GM21360 (cell line): ENCODE measurements at regions not wholly inside any gene's neighbourhood (a gene's known extent, or its start where the extent isn't known, plus 50 kb on each side); places are given as distances from the start of the nearest gene placed in this dataset.
"Not testable (repeated sequence)": the region's sequence is repeated elsewhere in the genome, so short reads cannot be mapped to it uniquely, and the experiment has no call there.

Source experiments
- ATAC-seq: cut with Tn5 transposase; IDR thresholded peaks from one replicate; pipeline ENCODE4 v1.9.1; 2021; ENCODE audit warnings: mild to moderate bottlenecking, moderate library complexity; ENCODE audit not compliant: unreplicated experiment

DNA sequence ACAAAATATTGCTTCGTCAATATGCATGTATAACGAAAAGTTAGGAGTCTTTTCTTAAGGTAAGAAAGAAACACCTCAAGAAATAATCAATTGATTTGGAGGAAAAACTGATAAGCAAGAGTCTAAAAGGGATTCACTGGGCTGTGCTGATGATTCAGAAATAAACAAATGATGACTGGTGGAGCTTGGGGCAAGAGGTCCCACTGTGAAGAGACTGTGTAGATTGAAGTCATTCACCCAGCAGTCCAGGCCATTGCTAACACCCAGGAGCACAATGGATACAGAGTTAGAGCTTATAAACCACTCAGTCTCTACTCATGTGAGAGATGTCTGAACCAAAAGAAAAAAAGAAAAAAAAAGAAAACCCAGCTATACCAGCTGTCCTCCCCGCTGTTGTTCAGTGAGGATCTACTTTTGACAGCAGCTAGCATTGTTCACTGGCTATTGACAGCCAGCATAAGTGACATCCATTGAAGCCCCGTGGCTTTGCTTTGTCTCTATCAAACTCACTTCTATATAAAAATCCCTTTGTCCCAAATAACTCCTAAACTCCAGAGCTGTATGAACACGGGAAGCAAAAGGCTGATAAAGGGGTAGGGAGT, 255.5 kb downstream of the KCTD12 start:
- no peak for ATAC-seq

DNA sequence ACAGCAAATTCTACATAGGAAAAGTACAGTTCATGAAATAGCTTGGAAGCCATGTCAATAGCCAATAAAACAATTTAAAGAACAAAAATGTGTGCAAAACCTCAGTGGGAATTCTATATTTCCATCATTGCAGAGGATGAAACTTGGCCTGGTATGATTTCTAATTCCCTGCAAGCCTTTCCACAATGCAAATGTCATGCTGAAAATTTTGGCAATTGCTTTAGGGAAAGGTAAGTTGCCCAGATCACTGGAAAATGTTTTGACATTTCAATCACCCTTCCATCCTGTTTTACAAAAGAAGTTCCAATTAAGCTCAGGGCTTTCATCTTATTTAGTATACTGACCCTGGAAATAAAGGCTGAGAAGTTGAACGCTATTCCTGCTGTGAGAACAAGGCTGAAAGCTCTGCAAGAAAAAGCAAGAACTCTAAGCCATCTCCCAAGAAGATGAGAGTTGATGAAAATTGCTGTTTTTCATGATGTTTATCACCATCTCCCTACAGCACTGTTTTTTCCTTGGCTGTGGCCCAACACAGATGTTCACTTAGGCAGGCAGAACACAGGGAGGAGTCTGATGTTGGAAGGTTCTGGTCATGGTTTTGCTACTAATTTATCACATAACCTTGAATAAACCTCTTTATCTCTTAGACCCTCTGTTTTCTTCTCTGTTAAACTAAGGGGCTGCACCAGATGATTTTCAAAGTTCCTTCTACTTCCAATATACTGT, 263.7 kb downstream of the KCTD12 start:
- no peak for ATAC-seq

DNA sequence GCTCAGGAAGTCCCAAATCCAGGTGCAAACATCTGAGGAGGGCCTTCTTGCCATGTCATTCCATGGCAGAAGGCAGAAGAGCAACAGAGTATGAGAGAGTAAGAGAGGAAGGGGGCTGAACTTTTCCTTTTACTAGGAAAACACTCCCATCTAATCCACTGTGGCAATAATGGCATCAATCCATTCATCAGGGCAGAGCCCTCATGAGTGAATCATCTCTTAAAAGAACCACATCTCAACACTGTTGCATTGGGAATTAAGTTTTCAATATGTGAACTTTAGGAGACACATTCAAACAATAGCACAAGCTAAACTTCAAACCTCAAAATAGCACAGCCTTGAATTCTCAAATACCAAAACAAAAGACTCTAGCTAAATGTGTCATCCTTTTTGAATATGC, 264.5 kb downstream of the KCTD12 start:
- no peak for ATAC-seq

DNA sequence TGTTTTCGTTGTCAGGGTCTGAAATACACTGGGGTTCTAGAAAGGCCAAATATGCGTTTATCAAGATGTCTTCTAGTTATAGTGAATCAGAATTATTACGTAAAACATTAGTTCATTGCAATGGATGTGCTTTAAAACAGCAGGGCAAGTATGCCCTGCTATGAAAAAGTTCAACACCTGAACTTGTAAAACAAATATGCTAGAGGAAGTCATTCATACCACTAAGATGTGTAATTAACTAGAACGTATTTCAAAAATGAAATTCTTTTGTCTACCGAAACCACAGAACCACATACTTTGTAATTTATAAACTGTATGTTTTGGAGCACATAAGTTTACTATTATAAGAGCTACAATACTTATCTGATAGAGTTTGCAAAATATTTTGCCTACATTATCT, 266.2 kb downstream of the KCTD12 start:
- ATAC-seq = no peak

DNA sequence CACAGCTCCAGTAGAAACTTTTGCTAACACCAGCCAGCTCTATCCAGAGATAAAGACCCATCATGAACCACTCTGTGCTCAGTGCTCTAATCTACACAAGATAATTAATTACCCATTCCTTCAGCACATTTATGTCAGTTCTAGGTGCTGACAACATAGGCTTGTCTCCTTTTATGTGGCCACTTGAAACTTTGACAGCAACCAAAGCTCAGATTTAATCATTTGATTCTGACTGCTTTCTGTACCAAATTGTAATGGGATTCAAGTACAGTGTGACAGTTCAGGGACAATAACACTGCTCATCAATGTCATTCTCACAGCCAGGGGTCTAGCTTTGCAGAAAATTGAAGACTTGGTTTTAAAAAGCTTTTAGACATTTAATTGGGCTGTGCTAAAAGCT, 266.6 kb downstream of the KCTD12 start:
- no peak for ATAC-seq

DNA sequence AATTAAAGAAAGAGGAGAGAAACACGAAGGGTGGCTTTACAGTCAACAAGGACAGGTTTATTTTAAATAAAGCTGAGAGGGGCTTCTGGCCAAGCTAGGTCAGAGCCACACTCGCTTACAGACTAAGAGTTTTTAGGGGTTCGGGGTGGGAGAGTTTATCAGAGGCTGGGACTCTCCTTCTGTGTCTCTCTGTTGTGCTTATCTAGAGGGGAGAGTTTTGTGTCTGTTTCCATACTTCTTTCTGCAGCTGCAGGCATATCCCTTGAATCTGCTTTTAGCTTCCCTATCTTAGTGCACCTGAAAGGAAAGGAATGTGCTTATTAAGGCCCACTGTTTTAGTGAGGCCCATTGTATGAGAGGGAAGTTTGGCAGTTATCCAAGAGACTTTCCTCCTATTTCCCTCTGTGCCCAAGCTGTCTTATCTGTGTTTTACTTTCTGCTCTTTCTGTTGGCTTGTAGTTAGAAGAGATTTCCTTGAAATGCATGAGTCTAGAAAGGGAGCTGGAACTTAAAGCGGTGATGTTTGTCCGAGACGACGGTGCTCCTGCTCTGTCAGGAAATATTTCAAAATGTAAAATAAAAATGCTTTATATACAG, 275.3 kb downstream of the KCTD12 start:
- no peak for ATAC-seq

DNA sequence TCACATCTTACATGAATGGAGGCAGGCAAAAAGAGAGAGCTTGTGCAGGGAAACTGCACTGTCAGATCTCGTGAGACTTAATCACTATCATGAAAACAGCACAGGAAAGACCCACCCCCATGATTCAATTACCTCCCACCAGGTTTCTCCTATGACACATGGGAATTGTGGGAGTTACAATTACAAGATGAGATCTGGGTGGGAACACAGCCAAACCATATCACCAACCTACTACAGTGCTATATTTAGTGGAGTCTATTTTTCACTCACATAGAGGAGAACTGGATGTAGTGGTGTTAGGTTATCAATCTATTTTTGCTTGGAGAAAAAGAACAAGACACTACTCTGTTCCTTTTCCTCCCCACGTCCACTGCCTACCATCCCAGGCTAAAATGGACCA, 276.6 kb downstream of the KCTD12 start:
- no peak for ATAC-seq

DNA sequence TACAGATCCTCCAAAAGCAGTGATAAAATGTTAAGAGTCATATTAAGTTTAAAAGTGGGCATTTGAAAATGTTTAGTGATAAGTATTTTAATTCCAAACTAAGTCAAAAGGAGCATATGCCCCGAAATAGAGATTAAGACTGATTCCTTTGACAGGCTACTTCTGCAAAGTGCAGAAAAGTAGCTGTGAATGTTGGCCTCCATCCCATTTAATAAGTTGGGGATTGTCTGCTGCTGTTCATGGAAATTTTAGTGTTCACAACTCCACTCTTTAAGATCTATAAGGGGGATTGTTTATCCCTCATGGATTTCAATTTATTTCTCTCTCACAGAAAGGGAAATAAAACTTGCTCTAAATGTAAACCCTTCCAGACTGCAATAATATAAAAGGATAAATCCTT, 278.3 kb downstream of the KCTD12 start:
- ATAC-seq = no peak

DNA sequence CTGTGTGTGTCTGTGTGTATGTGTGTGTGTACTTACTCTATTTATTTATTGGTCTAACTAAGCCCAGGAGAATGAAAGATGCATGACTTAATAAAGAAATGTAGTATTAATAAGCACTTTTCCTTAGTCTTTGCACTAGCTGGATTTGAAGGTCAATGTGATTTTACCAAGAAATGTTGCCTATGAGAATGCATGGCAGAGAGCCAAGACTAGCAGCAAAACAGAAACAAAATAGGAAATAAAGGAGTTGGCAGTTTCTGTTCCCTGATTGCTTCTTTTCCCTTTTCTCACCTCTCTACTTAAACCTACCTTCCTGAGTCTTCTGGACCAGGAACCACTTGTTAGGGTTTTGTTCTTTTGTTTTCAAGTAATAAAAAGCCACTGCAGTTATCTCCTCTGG, 286.1 kb downstream of the KCTD12 start:
- ATAC-seq = no peak

DNA sequence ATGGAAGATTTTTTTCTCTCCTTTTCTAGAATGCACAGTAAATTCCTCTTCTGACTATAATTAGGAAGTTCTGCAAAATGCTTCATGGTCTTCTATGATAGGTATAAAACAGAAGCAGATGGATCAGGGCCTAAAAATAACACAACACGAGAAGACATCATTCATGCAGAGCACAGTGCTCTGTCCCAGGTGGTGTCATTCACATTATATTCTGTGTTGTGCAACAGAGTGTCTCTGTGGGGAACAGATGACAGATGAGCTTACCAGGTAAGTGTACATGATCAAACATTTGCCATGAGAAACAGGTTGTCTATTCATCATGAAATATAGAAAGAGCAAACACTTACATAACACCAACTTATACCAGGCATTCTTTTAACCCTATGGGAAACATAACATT, 288.3 kb downstream of the KCTD12 start:
- ATAC-seq = no peak

DNA sequence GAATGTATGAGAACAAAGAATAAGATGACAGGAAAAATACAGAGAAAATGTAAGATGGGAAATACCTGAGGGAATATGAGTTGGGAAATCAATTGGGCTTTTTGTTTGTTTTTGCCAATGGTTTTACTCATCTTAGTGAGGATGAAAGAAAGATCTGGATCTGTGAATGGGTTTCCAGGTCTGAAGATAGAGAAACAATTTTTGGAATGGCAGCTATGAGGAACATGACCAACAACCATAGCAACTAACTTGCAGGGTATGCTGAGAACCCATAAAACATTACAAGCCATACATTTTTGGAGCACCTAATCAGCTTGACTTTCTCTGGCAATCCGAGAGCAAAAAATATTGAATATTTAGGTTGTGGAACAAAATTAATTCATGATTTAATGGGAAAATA, 290.0 kb downstream of the KCTD12 start:
- no peak for ATAC-seq

DNA sequence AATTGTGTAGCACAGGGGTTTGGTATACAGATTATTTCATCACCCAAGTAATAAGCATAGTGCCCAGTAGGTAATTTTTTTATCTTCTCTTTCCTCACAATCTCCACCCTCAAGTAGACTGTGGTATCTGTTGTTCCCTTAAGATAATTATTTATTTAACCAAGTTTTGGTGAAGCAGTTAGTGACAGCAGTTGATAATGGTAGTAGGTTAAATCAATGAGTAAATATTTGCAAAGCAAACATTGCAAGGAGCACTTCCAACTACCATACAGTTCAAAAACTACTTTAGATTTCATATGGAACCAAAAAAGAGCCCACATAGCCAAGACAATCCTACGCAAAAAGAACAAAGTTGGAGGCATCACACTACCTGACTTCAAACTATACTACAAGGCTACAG, 291.8 kb downstream of the KCTD12 start:
- ATAC-seq = no peak

DNA sequence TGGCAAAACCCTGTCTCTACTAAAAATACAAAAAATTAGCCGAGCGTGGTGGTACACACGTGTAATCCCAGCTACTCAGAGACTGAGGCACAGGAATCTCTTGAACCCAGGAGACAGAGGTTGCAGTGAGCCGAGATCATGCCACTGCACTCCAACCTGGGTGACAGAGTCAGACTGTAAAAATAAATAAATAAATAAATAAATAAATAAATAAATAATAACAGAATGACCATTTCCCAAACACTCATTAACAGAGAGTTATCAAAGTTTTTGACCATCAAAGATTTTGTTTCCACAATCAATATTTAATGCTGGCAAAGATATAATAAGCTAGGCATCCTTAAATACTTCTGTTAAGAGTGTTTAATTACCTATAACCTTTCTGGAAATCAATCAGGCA, 299.4 kb downstream of the KCTD12 start:
- no peak for ATAC-seq

DNA sequence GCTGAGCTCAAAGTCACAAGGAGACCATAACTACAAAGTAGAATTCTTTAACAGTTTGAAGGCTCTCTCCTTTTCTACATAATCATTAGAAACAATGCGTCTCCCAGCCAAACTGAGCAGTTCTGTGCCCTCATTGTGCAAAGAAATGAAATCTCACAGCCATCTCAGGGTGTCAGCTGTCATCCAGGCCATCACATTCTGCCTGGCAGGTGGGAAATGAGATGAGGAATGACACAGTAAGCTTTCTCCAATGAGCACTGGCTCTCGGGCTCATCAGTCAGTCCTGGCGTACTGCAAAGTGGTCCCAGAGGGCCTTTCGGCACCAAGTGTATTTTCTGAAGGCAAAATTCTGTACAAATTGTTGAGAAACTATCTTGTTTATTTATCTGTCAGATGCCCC, 306.5 kb downstream of the KCTD12 start:
- no peak for ATAC-seq

DNA sequence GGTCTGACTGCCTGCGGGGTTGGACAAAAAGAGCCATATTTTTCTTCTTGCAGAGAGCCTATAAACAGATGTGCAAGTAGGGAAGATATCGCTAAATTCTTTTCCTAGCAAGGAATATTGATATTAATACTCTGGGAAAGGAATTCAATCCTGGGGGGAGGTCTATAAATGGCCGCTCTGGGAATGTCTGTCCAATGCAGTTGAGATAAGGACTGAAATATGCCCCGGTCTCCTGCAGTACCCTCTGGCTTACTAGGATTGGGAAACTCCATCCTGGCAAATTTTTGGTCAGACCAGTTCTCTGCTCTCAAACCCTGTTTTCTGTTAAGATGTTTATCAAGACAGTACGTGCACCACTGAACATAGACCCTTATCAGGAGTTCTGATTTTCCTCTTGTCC, 310.6 kb downstream of the KCTD12 start:
- not testable (repeated sequence) for ATAC-seq

DNA sequence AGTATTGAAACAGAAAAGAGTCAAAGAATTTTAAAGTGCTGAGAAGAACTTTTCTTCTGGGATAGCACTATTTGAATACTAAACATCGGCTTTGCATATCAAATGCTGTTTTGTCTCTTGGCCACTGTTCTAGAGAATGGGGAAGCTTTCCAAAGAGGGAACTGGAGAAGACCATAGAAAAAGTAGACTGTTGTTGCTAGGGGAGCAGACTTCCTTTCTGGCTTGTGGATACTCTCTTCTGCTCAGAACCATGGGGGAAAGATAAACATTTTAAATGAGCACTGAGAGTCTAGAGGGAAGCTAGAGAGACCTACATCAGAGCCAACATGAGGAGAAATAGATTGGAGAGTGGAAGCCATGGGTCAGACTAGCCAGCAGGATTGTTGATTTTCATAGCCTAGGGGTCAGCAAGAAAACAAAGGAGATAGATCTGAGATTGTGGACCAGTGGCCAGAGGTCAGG, 315.7 kb downstream of the KCTD12 start:
- no peak for ATAC-seq

DNA sequence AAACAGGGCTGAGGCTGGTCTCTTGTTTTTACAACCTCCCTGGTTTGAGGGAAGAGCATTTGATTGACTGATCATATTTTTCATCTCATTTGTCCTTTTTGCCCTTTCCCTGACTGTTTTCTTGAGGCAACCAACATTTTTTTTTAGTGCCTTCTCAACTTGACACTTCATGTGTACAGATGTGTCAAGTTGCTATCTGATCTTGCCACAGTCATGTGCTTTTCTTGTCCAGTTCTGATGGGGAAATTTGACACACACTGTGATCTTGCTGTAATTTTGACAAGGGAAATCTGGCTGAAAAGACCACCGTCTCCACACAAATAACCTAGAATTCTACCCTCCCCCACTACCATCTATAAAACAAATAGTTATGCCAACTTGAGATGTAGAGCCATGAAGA, 329.6 kb downstream of the KCTD12 start:
- no peak for ATAC-seq

DNA sequence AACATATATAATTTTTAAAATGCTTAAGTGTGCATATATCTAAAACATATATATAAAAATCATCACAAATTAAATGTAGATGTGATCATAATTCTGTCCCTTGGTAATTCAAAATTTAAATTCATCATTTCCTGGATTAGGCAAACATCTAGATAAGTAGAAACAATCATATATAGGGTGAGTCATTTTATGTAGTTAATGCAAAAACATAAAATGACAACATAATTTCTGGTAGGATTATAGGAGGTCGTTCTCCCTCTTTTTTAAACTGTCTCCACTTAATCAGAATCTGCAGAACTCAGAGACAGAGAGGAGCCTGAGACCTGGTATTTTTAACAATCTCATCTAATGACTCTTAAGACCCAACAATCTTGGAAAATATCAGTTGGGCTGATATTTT, 333.4 kb downstream of the KCTD12 start:
- ATAC-seq = no peak

DNA sequence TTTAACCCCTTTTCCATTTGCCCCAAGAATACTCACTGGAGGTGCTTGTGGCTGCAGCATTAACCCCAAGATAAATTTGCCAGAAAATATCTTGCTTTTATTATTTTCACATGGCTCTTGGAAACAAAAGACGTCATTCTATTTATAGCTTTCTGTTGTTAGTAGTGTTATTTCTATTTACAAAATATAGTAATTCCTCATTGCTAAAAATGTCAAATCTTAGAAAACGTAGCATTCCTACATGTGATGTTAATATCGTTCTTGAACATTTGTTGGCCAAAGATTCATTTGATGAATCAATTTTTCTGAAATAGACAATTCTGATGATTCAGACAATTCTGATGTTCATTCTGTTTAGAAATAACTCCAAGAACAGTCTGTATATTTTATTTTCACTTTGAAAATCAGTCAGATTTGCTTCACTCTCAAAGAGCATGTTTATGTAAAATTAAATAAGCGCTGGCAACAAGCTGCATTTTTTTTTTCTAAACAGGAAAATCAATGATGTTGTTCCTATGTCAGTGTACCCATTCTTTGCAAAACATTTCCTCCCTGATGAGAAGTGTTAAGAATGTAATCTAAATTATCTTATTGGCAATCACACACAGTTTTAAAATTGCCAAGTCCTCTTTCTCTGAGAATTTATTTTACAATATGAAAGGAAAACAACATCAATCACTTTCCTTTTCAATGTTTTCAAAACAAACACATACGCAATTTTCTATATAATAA, 334.0 kb downstream of the KCTD12 start:
- ATAC-seq = no peak

DNA sequence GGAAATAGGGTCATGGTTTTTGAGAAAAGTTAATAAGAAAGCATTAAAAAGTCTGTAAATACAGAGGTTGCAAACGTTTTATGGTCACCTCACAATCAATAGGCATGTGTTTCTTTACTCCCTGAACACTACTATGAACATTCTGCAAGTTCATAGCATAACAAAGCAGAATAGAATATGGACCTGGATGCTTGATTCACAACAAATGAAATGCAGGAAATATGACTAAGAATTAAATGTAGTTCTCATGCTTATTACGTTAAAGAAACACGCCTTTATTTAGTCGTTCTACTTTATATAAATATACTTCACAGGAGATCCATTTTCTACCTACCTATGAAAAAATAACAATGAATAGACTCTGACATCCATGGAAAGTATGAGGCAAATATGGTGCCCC, 344.0 kb downstream of the KCTD12 start:
- ATAC-seq = no peak

DNA sequence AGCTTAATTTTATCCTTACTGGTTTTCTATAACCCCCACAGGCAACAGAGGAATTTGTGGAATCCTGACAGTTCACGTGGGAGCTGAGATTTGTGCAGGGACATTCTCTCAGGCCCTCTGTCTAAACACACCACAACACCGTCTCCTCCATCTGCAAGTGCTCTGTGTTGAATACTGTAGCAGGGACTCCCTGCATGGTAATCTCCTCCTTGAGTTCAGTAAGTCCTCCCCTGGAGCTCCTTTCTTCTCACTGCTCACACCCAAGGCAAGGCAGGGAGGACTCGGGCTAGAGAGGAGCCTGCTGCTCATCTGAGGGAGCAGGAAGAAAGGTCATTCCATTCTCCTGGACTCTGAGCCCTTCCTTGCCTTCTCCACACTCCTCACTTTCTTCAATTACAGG, 348.2 kb downstream of the KCTD12 start:
- ATAC-seq = no peak

DNA sequence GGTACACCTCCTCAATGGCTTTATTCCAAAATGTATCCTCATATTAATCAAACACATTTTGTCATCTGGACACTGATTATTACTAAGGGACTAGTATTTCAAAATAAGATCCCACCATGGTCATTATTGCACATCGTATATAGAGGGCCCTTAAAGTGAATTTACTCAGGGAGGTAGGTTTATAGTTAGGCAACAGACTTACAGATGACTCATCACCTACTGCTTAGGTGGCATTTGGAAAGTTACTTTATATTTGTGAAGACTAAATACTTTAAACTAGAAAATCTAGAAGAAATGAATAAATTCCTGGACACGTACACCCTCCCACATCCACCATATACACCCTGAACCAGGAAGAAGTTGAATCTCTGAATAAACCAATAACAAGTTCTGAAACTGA, 353.0 kb downstream of the KCTD12 start:
- ATAC-seq = no peak
